H1 (cell line): ENCODE measurements at regions not wholly inside any gene's neighbourhood (a gene's known extent, or its start where the extent isn't known, plus 50 kb on each side); places are given as distances from the start of the nearest gene placed in this dataset.

Experiments used
- BACH1 ChIP-seq: IDR thresholded peaks from 2 replicates; pipeline ENCODE4 v1.6.1; 2012; ENCODE audit warnings: low read length, improper control_type of control experiment
- CREB1 ChIP-seq: IDR thresholded peaks from 2 replicates; pipeline ENCODE4 v1.6.1; 2012; ENCODE audit warnings: inconsistent platforms
- EGR1 ChIP-seq: IDR thresholded peaks from 2 replicates; pipeline ENCODE4 v1.6.1; 2011; ENCODE audit warnings: low read depth, low read length, borderline replicate concordance
- EP300 ChIP-seq, 2 experiments: IDR thresholded peaks; 1 replicate in 1 of 2; 2 replicates in 1 of 2; pipeline ENCODE4 v1.6.1; 2011 to 2012; ENCODE audit warnings: low read depth in 2 of 2, low read length in 2 of 2, mild to moderate bottlenecking in 2 of 2, borderline replicate concordance in 1 of 2, inconsistent platforms in 1 of 2, moderate library complexity in 1 of 2
- FOSL1 ChIP-seq: IDR thresholded peaks from 2 replicates; pipeline ENCODE4 v1.6.1; 2011; ENCODE audit warnings: mild to moderate bottlenecking, low read depth, low read length, moderate library complexity; ENCODE audit not compliant: insufficient read depth
- GABPA ChIP-seq: IDR thresholded peaks from 2 replicates; pipeline ENCODE4 v1.6.1; 2011; ENCODE audit warnings: mild to moderate bottlenecking, low read length, moderate library complexity, borderline replicate concordance; ENCODE audit not compliant: insufficient read depth
- HDAC6 ChIP-seq: IDR thresholded peaks from one replicate; pipeline ENCODE4 v1.7.1; 2012; ENCODE audit warnings: low read depth, mild to moderate bottlenecking, inconsistent platforms, low read length, moderate library complexity
- KDM1A ChIP-seq: fragments of 200-600, 300-600 bp; sonication (generic); IDR thresholded peaks from 2 replicates; pipeline ENCODE4 v1.7.1; 2016; ENCODE audit warnings: mild to moderate bottlenecking, low read length, borderline replicate concordance
- MAFK ChIP-seq: IDR thresholded peaks from 2 replicates; pipeline ENCODE4 v1.6.1; 2012; ENCODE audit warnings: low read depth, mild to moderate bottlenecking, improper control_type of control experiment, low read length
- NRF1 ChIP-seq: IDR thresholded peaks from 2 replicates; pipeline ENCODE4 v1.6.1; 2011; ENCODE audit warnings: mild to moderate bottlenecking, low read depth, low read length, improper control_type of control experiment
- POLR2A ChIP-seq, 2 experiments: IDR thresholded peaks; 1 replicate in 1 of 2; 2 replicates in 1 of 2; pipeline ENCODE4 v1.6.1; 2011; ENCODE audit warnings: low read depth in 2 of 2, low read length in 2 of 2, mild to moderate bottlenecking in 2 of 2; ENCODE audit errors: control extremely low read depth in 1 of 2
- POLR2AphosphoS5 ChIP-seq: IDR thresholded peaks from 2 replicates; pipeline ENCODE4 v1.6.1; 2011; ENCODE audit warnings: low read depth, low read length
- RAD21 ChIP-seq, 2 experiments: IDR thresholded peaks in 1 of 2; conservative IDR thresholded peaks in 1 of 2; 2 replicates each; pipeline ENCODE4 v1.6.1; 2011; ENCODE audit warnings: low read depth in 2 of 2, low read length in 2 of 2, improper control_type of control experiment in 1 of 2, inconsistent platforms in 1 of 2, mild to moderate bottlenecking in 1 of 2, moderate library complexity in 1 of 2
- SAP30 ChIP-seq: fragments of 300-600 bp; sonication (generic); IDR thresholded peaks from 2 replicates; pipeline ENCODE4 v1.7.1; 2012; ENCODE audit warnings: low read length, moderate library complexity, mild to moderate bottlenecking, inconsistent platforms; ENCODE audit not compliant: insufficient read depth, insufficient replicate concordance
- YY1 ChIP-seq: IDR thresholded peaks from 2 replicates; pipeline ENCODE4 v1.6.1; 2011; ENCODE audit warnings: low read depth, mild to moderate bottlenecking, low read length
- TF ChIP-seq, protein P1 (sequence below): IDR thresholded peaks from 2 replicates; pipeline ENCODE4 v1.6.1; 2012; ENCODE audit warnings: inconsistent platforms
- TF ChIP-seq, protein P2 (sequence below): IDR thresholded peaks from 2 replicates; pipeline ENCODE4 v1.6.1; 2011; ENCODE audit warnings: low read depth, mild to moderate bottlenecking, low read length; ENCODE audit not compliant: insufficient read depth

DNA sequence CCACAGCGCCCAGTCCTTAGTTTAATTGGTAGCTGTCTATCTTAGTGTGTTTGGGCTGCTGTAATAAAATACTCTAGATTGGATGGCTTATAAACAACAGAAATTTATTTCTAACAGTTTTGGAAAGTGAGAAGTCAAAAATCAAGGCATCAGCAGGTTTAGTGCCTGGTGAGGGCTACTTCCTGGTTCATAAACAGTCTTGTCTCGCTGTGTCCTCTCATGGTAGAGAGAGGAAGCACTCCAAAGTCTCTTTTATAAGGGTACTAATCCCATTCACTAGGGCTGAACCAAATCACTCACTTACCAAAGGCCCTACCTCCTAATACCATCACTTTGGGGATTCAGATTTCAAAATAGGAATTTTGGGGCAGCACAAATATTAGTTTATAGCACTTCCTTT is 336.9 kb upstream of the RSPO3 start (continued):
- TF ChIP-seq EP300 (IDR thresholded peaks at IDR 0.05; ENCODE audit: borderline replicate concordance in 1 of 2, low read depth in 2 of 2, low read length in 2 of 2) (no peak), MAFK (no peak), EGR1 (no peak), POLR2A (IDR thresholded peaks at IDR 0.05; ENCODE audit: control extremely low read depth in 1 of 2, low read depth in 2 of 2, low read length in 2 of 2) (no peak), BACH1 (no peak), YY1 (no peak), RAD21 (IDR thresholded peaks at IDR 0.05 in 1 of 2, conservative IDR thresholded peaks at IDR 0.05 in 1 of 2; ENCODE audit: low read depth in 2 of 2, low read length in 2 of 2) (no peak), POLR2AphosphoS5 (no peak), FOSL1 (no peak), SAP30 (no peak), HDAC6 (no peak), GABPA (no peak), NRF1 (no peak), CREB1 (no peak), KDM1A (no peak)
- TF ChIP-seq, protein P1, sequence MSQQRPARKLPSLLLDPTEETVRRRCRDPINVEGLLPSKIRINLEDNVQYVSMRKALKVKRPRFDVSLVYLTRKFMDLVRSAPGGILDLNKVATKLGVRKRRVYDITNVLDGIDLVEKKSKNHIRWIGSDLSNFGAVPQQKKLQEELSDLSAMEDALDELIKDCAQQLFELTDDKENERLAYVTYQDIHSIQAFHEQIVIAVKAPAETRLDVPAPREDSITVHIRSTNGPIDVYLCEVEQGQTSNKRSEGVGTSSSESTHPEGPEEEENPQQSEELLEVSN = no peak
- TF ChIP-seq, protein P2, sequence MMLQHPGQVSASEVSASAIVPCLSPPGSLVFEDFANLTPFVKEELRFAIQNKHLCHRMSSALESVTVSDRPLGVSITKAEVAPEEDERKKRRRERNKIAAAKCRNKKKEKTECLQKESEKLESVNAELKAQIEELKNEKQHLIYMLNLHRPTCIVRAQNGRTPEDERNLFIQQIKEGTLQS = no peak
- TF ChIP-seq, all 59 proteins: peak for 0
